ENCODE measurements at regions not wholly inside any gene's neighbourhood (a gene's known extent, or its start where the extent isn't known, plus 50 kb on each side); places are given as distances from the start of the nearest gene placed in this dataset.

DNA sequence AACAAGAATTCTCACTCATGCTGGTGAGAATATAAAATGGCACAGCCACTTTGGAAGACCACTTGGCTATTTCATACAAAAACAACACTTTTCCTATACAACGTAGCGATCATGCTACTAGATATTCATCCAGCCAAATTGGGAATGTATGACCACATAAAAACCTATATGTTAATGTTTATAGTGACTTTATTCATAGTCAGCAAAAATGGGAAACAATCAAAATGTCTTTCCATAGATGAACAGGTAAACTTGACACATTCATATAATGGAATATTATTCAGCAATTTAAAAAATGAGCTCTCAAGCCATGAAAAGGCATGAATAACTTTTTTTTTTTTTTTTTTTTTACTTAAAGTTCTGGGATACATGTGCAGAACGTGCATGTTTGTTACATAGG is 445.2 kb downstream of the ZBBX start:
- no peaks in the 10 kb centered on the region for H3K36me3 ChIP-seq (ENCODE audit: insufficient read depth, low read length)
- H3K4me3 Mint-ChIP-seq: no peak overlapping the region
- intact Hi-C loops (cut with micrococcal nuclease): no loop called here
- H3K27me3 Mint-ChIP-seq: no peaks in the 10 kb centered on the region
- no peak overlapping the region for H3K27ac ChIP-seq (ENCODE audit: low read depth, low read length)
- peaks cover 0 to 5% (median 2%) of the 10 kb centered on the region in 8 donors for H3K9me3 Mint-ChIP-seq
- POLR2A ChIA-PET (ENCODE audit: partially characterized antibody): no interaction called here
- CTCF ChIA-PET (ENCODE audit: partially characterized antibody): no interaction called here
- no peak overlapping the region for H3K27ac Mint-ChIP-seq
- no peaks in the 10 kb centered on the region for H3K4me1 ChIP-seq (ENCODE audit: insufficient read depth, low read length)
- no peaks in the 10 kb centered on the region for H3K4me1 Mint-ChIP-seq
- DNase-seq: no peak
- no peaks in the 10 kb centered on the region for H3K27me3 ChIP-seq (ENCODE audit: insufficient read depth, low read length)
- H3K36me3 Mint-ChIP-seq: no peaks in the 10 kb centered on the region
- no peaks in the 10 kb centered on the region for H3K9me3 ChIP-seq (ENCODE audit: control insufficient read depth in 1 of 2, low read length in 2 of 2)
- no peak overlapping the region for H3K4me3 ChIP-seq (ENCODE audit: low read length in 2 of 2)

DNA sequence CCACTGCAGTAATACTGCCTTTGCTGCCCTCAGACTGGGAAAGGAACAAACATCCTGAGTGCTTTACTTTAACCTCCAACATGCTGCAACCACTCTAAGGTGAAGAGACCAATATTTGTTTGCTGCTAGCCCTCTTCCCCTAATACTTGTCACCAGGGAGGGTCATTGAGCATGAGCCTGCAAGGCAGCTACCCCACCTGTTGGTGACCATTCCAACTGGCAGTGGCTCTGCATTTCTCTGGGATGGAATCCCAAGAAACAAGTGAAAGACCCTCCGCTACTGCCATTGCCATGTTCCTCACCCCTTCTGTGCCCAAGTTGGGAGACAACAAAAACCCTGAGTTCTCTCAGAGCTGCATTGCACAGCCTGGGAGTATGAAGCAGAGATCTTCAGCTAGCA is 462.7 kb downstream of the ZBBX start:
- CTCF ChIA-PET (ENCODE audit: partially characterized antibody): no interaction called here
- peaks cover 10 to 33% (median 19%) of the 10 kb centered on the region in 8 donors for H3K9me3 Mint-ChIP-seq

GRCh38 chr3:166902374-166902773 is 477.7 kb downstream of the ZBBX start:
- H3K36me3 Mint-ChIP-seq: no peaks in the 10 kb centered on the region

More for the DNA sequence above, 462.7 kb downstream of the ZBBX start:
- no peak for DNase-seq
- no peak overlapping the region for H3K4me3 ChIP-seq (ENCODE audit: low read length in 2 of 2)
- POLR2A ChIA-PET (ENCODE audit: partially characterized antibody): no interaction called here
- H3K4me1 ChIP-seq (ENCODE audit: insufficient read depth, low read length): no peaks in the 10 kb centered on the region
- Mint-ChIP-seq H3K4me3 (no peak overlapping the region), H3K4me1 (no peaks in the 10 kb centered on the region), H3K27me3 (no peaks in the 10 kb centered on the region), H3K27ac (no peak overlapping the region), H3K36me3 (no peaks in the 10 kb centered on the region)
- H3K36me3 ChIP-seq (ENCODE audit: insufficient read depth, low read length): no peaks in the 10 kb centered on the region
- no peaks in the 10 kb centered on the region for H3K9me3 ChIP-seq (ENCODE audit: control insufficient read depth in 1 of 2, low read length in 2 of 2)
- intact Hi-C loops (cut with micrococcal nuclease): no loop called here
- H3K27ac ChIP-seq (ENCODE audit: low read depth, low read length): no peak overlapping the region
- no peaks in the 10 kb centered on the region for H3K27me3 ChIP-seq (ENCODE audit: insufficient read depth, low read length)

GRCh38 chr3:166900866-166901577 is 479.1 kb downstream of the ZBBX start:
- no peak overlapping the region for H3K4me3 Mint-ChIP-seq
- no peaks in the 10 kb centered on the region for H3K9me3 ChIP-seq (ENCODE audit: control insufficient read depth in 1 of 2, low read length in 2 of 2)
- no peaks in the 10 kb centered on the region for H3K36me3 Mint-ChIP-seq
- no peak overlapping the region for H3K4me3 ChIP-seq (ENCODE audit: low read length in 2 of 2)
- CTCF ChIA-PET (ENCODE audit: partially characterized antibody): no interaction called here
- peaks cover 0 to 9% (median 5%) of the 10 kb centered on the region in 8 donors for H3K9me3 Mint-ChIP-seq
- no peak overlapping the region for H3K27ac ChIP-seq (ENCODE audit: low read depth, low read length)
- H3K36me3 ChIP-seq (ENCODE audit: insufficient read depth, low read length): no peaks in the 10 kb centered on the region
- H3K4me1 ChIP-seq (ENCODE audit: insufficient read depth, low read length): no peaks in the 10 kb centered on the region
- no peaks in the 10 kb centered on the region for H3K27me3 ChIP-seq (ENCODE audit: insufficient read depth, low read length)
- no peaks in the 10 kb centered on the region for H3K27me3 Mint-ChIP-seq
- H3K27ac Mint-ChIP-seq: no peak overlapping the region
- H3K4me1 Mint-ChIP-seq: no peaks in the 10 kb centered on the region
- DNase-seq: no peak
- intact Hi-C loops (cut with micrococcal nuclease): no loop called here
- POLR2A ChIA-PET (ENCODE audit: partially characterized antibody): no interaction called here

More at GRCh38 chr3:166902374-166902773, 477.7 kb downstream of the ZBBX start:
- ChIA-PET CTCF (ENCODE audit: partially characterized antibody) (no interaction called here), POLR2A (ENCODE audit: partially characterized antibody) (no interaction called here)
- intact Hi-C loops (cut with micrococcal nuclease): no loop called here
- H3K4me1 Mint-ChIP-seq: no peaks in the 10 kb centered on the region
- Histone ChIP-seq H3K27me3 (ENCODE audit: insufficient read depth, low read length) (no peaks in the 10 kb centered on the region), H3K4me3 (ENCODE audit: low read length in 2 of 2) (no peak overlapping the region), H3K4me1 (ENCODE audit: insufficient read depth, low read length) (no peaks in the 10 kb centered on the region), H3K36me3 (ENCODE audit: insufficient read depth, low read length) (no peaks in the 10 kb centered on the region), H3K27ac (ENCODE audit: low read depth, low read length) (no peak overlapping the region), H3K9me3 (ENCODE audit: control insufficient read depth in 1 of 2, low read length in 2 of 2) (no peaks in the 10 kb centered on the region)
- DNase-seq: no peak
- no peaks in the 10 kb centered on the region for H3K27me3 Mint-ChIP-seq
- H3K27ac Mint-ChIP-seq: no peak overlapping the region
- H3K9me3 Mint-ChIP-seq: peaks cover 1 to 11% (median 7%) of the 10 kb centered on the region in 8 donors
- H3K4me3 Mint-ChIP-seq: no peak overlapping the region

GRCh38 chr3:166897811-166898210 is 482.3 kb downstream of the ZBBX start:
- Mint-ChIP-seq H3K36me3 (no peaks in the 10 kb centered on the region), H3K4me1 (no peaks in the 10 kb centered on the region), H3K27ac (no peak overlapping the region), H3K4me3 (no peak overlapping the region), H3K27me3 (no peaks in the 10 kb centered on the region), H3K9me3 (peaks cover 0 to 8% (median 4%) of the 10 kb centered on the region in 8 donors)
- ChIA-PET CTCF (ENCODE audit: partially characterized antibody) (no interaction called here), POLR2A (ENCODE audit: partially characterized antibody) (no interaction called here)
- Histone ChIP-seq H3K4me3 (ENCODE audit: low read length in 2 of 2) (no peak overlapping the region), H3K36me3 (ENCODE audit: insufficient read depth, low read length) (no peaks in the 10 kb centered on the region), H3K27me3 (ENCODE audit: insufficient read depth, low read length) (no peaks in the 10 kb centered on the region), H3K4me1 (ENCODE audit: insufficient read depth, low read length) (no peaks in the 10 kb centered on the region), H3K9me3 (ENCODE audit: control insufficient read depth in 1 of 2, low read length in 2 of 2) (no peaks in the 10 kb centered on the region), H3K27ac (ENCODE audit: low read depth, low read length) (no peak overlapping the region)
- DNase-seq: no peak
- intact Hi-C loops (cut with micrococcal nuclease): no loop called here

DNA sequence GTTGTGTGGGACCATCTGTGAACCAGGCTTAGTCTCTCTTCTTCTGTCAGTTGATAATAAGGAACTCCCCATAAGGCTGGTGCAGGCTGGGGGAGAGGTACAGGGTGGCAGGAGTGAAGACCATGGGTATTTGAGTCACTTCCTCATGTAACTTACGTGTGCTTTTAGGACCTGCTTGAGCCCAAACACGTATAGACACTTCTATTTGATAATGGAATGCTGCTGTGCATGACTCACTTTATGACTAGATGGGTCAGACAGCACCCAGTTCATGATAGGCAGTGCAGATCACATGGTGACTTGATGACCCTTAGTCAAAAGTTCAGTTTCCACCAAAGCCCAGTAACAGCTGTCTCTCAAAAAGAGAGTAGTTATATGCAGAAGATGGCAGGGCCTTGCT is 490.9 kb downstream of the ZBBX start:
- intact Hi-C loops (cut with micrococcal nuclease): no loop called here
- no peak overlapping the region for H3K4me3 ChIP-seq (ENCODE audit: low read length in 2 of 2)
- no peaks in the 10 kb centered on the region for H3K4me1 Mint-ChIP-seq

GRCh38 chr3:166879661-166880060 is 500.4 kb downstream of the ZBBX start:
- no peaks in the 10 kb centered on the region for H3K4me1 ChIP-seq (ENCODE audit: insufficient read depth, low read length)
- H3K9me3 ChIP-seq (ENCODE audit: control insufficient read depth in 1 of 2, low read length in 2 of 2): no peaks in the 10 kb centered on the region
- H3K27ac Mint-ChIP-seq: no peak overlapping the region
- no peaks in the 10 kb centered on the region for H3K4me1 Mint-ChIP-seq
- no peaks in the 10 kb centered on the region for H3K27me3 ChIP-seq (ENCODE audit: insufficient read depth, low read length)
- no peaks in the 10 kb centered on the region for H3K36me3 Mint-ChIP-seq
- H3K27me3 Mint-ChIP-seq: no peaks in the 10 kb centered on the region
- no peak overlapping the region for H3K4me3 Mint-ChIP-seq
- H3K27ac ChIP-seq (ENCODE audit: low read depth, low read length): no peak overlapping the region
- no peaks in the 10 kb centered on the region for H3K36me3 ChIP-seq (ENCODE audit: insufficient read depth, low read length)
- CTCF ChIA-PET (ENCODE audit: partially characterized antibody): no interaction called here
- intact Hi-C loops (cut with micrococcal nuclease): no loop called here
- POLR2A ChIA-PET (ENCODE audit: partially characterized antibody): no interaction called here
- peaks cover 0 to 9% (median 0%) of the 10 kb centered on the region in 8 donors for H3K9me3 Mint-ChIP-seq
- H3K4me3 ChIP-seq (ENCODE audit: low read length in 2 of 2): no peak overlapping the region
- no peak for DNase-seq

More for the DNA sequence above, 490.9 kb downstream of the ZBBX start:
- ChIA-PET CTCF (ENCODE audit: partially characterized antibody) (no interaction called here), POLR2A (ENCODE audit: partially characterized antibody) (no interaction called here)
- Histone ChIP-seq H3K27ac (ENCODE audit: low read depth, low read length) (no peak overlapping the region), H3K4me1 (ENCODE audit: insufficient read depth, low read length) (no peaks in the 10 kb centered on the region), H3K36me3 (ENCODE audit: insufficient read depth, low read length) (no peaks in the 10 kb centered on the region), H3K27me3 (ENCODE audit: insufficient read depth, low read length) (no peaks in the 10 kb centered on the region), H3K9me3 (ENCODE audit: control insufficient read depth in 1 of 2, low read length in 2 of 2) (no peaks in the 10 kb centered on the region)
- no peaks in the 10 kb centered on the region for H3K27me3 Mint-ChIP-seq
- H3K36me3 Mint-ChIP-seq: no peaks in the 10 kb centered on the region
- no peak overlapping the region for H3K4me3 Mint-ChIP-seq
- H3K27ac Mint-ChIP-seq: no peak overlapping the region
- peaks cover 0 to 8% (median 3%) of the 10 kb centered on the region in 8 donors for H3K9me3 Mint-ChIP-seq
- DNase-seq: no peak

GRCh38 chr3:166877971-166878370 is 502.1 kb downstream of the ZBBX start:
- CTCF ChIA-PET (ENCODE audit: partially characterized antibody): no interaction called here
- H3K4me3 Mint-ChIP-seq: no peak overlapping the region

More at GRCh38 chr3:166877971-166878370, 502.1 kb downstream of the ZBBX start:
- no peaks in the 10 kb centered on the region for H3K4me1 ChIP-seq (ENCODE audit: insufficient read depth, low read length)
- POLR2A ChIA-PET (ENCODE audit: partially characterized antibody): no interaction called here
- H3K27me3 ChIP-seq (ENCODE audit: insufficient read depth, low read length): no peaks in the 10 kb centered on the region
- intact Hi-C loops (cut with micrococcal nuclease): no loop called here
- no peaks in the 10 kb centered on the region for H3K9me3 ChIP-seq (ENCODE audit: control insufficient read depth in 1 of 2, low read length in 2 of 2)
- Mint-ChIP-seq H3K27me3 (no peaks in the 10 kb centered on the region), H3K9me3 (peaks cover 0 to 11% (median 5%) of the 10 kb centered on the region in 8 donors), H3K27ac (no peak overlapping the region), H3K36me3 (no peaks in the 10 kb centered on the region), H3K4me1 (no peaks in the 10 kb centered on the region)
- DNase-seq: no peak
- no peaks in the 10 kb centered on the region for H3K36me3 ChIP-seq (ENCODE audit: insufficient read depth, low read length)
- no peak overlapping the region for H3K4me3 ChIP-seq (ENCODE audit: low read length in 2 of 2)
- H3K27ac ChIP-seq (ENCODE audit: low read depth, low read length): no peak overlapping the region
